GM23248 (cell line): ENCODE measurements at regions not wholly inside any gene's neighbourhood (a gene's known extent, or its start where the extent isn't known, plus 50 kb on each side); places are given as distances from the start of the nearest gene placed in this dataset.
"Not testable (repeated sequence)": the region's sequence is repeated elsewhere in the genome, so short reads cannot be mapped to it uniquely, and the experiment has no call there.

Experiments used
- DNase-seq: peaks from one replicate; pipeline ENCODE4 v3.0.0-alpha.2; 2015
- H2AFZ ChIP-seq: fragments of 200-600 bp; sonication (generic); 2 replicates; pipeline ENCODE4 v1.6.1; 2016; ENCODE audit warnings: antibody characterized with exemption
- H3F3A ChIP-seq: fragments of 200-600 bp; sonication (generic); 2 replicates; pipeline ENCODE4 v1.6.1; 2016; ENCODE audit warnings: mild to moderate bottlenecking, antibody characterized with exemption, mixed run types; ENCODE audit not compliant: insufficient read depth
- H3K27ac ChIP-seq: fragments of 200-600 bp; sonication (generic); 2 replicates; pipeline ENCODE4 v1.5.1; 2016; ENCODE audit warnings: mild to moderate bottlenecking
- H3K27me3 ChIP-seq: fragments of 200-600 bp; sonication (generic); replicated peaks from 2 replicates; pipeline ENCODE4 v1.6.1; 2016; ENCODE audit warnings: mild to moderate bottlenecking; ENCODE audit not compliant: insufficient read depth
- H3K36me3 ChIP-seq: fragments of 200-600 bp; sonication (generic); 2 replicates; pipeline ENCODE4 v1.6.1; 2016; ENCODE audit warnings: low read depth, mild to moderate bottlenecking
- H3K4me1 ChIP-seq: fragments of 200-600 bp; sonication (generic); 2 replicates; pipeline ENCODE4 v1.6.1; 2016; ENCODE audit warnings: mild to moderate bottlenecking; ENCODE audit not compliant: insufficient read depth
- H3K4me2 ChIP-seq: fragments of 200-600 bp; sonication (generic); one replicate; pipeline ENCODE4 v1.6.1; 2016; ENCODE audit warnings: mild to moderate bottlenecking; ENCODE audit not compliant: unreplicated experiment
- H3K4me3 ChIP-seq: fragments of 200-600 bp; sonication (generic); 2 replicates; pipeline ENCODE4 v1.5.1; 2016; ENCODE audit warnings: mild to moderate bottlenecking
- H3K79me2 ChIP-seq: fragments of 200-600 bp; sonication (generic); 2 replicates; pipeline ENCODE4 v1.6.1; 2016; ENCODE audit warnings: mild to moderate bottlenecking; ENCODE audit not compliant: insufficient read depth
- H3K9ac ChIP-seq: fragments of 200-600 bp; sonication (generic); 2 replicates; pipeline ENCODE4 v1.6.1; 2016; ENCODE audit warnings: mild to moderate bottlenecking
- H3K9me2 ChIP-seq: fragments of 200-600 bp; sonication (generic); 2 replicates; pipeline ENCODE4 v1.6.1; 2016; ENCODE audit warnings: mixed run types, mild to moderate bottlenecking, moderate library complexity; ENCODE audit not compliant: insufficient read depth
- H3K9me3 ChIP-seq: fragments of 200-600 bp; sonication (generic); one replicate; pipeline ENCODE4 v1.6.1; 2017; ENCODE audit warnings: low read depth
- H4K20me1 ChIP-seq: fragments of 200-600 bp; sonication (generic); 2 replicates; pipeline ENCODE4 v1.6.0; 2016; ENCODE audit not compliant: insufficient read depth
- EZH2 ChIP-seq: fragments of 200-600 bp; sonication (generic); IDR thresholded peaks from 2 replicates; pipeline ENCODE4 v1.6.1; 2018; ENCODE audit warnings: antibody characterized with exemption, mild to moderate bottlenecking; ENCODE audit not compliant: insufficient read depth, poor library complexity, severe bottlenecking
- EZH2phosphoT487 ChIP-seq: fragments of 200-600 bp; sonication (generic); IDR thresholded peaks from 2 replicates; pipeline ENCODE4 v1.6.1; 2018; ENCODE audit warnings: antibody characterized with exemption, moderate library complexity, mild to moderate bottlenecking, low read depth; ENCODE audit not compliant: insufficient read depth
- WGBS, 2 experiments: methylation state at CpG; one replicate each; pipeline ENCODE4 v1.1.6; 2015 to 2017; ENCODE audit warnings: low lambda C conversion rate in 2 of 2, low coverage in 1 of 2; ENCODE audit errors: missing lambda C conversion rate in 2 of 2; 5-methylcytosine and 5-hydroxymethylcytosine counted together
- in situ Hi-C: fragments of 300-500 bp; cut with MboI; formaldehyde crosslinking; loops from 2 replicates; pipeline ENCODE4 v1.15.0; 2020

DNA sequence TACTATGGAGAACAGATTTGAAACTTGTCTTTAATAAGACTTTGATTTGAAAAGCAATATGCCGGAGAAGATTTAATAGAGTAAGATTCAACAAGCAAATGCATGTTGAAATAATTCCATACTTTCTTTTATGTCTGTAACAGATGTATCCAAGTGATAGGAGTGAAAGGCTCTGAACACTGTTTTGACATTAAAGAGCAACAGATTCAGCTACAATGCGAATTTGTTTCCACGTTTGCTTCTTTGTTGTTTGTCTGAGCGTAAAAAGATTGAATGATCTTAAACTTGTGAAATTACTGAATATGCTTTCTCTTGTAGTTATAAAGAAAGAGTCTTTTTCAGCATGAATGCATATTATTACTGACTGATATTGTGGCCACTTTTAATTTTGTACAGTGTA lies 2612.9 kb downstream of the PCDH9 start:
- WGBS, 2 experiments: 51 to 55% methylated on average over 4 of the region's 4 CpGs
- Histone ChIP-seq H3K4me2 (no peak overlapping the region), H4K20me1 (no peaks in the 10 kb centered on the region), H3K27ac (no peak overlapping the region), H3K4me1 (no peaks in the 10 kb centered on the region), H3K9me2 (no peaks in the 10 kb centered on the region), H3K9ac (no peak overlapping the region), H3K79me2 (no peaks in the 10 kb centered on the region), H2AFZ (no peak overlapping the region), H3K36me3 (no peaks in the 10 kb centered on the region), H3K9me3 (no peaks in the 10 kb centered on the region), H3K4me3 (no peak overlapping the region), H3F3A (no peaks in the 10 kb centered on the region), H3K27me3 (no peaks in the 10 kb centered on the region)
- in situ Hi-C loops: no loop called here
- no peak for DNase-seq
- TF ChIP-seq EZH2phosphoT487 (no peak), EZH2 (no peak)

DNA sequence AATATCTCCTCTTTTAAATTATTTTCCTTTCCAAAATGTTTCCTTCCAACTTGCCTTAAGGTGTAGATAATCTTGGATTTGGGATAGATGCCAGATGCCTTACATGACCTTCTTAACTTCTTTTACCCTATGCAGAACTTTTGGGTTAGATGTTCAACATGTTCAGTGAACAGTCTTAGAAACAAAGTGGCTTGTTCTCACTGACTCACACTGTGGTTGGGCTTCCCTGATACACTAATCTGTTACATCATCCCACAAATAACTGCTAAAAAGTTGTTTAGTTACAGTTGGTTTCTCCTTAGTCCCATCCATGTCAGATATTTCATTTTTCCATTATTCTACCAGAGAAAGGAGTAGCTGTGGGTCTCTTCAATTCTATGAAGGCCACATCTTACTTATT lies 2638.2 kb downstream of the PCDH9 start:
- Histone ChIP-seq H3K4me3 (no peak overlapping the region), H3K9ac (no peak overlapping the region), H3K9me3 (no peaks in the 10 kb centered on the region), H3K36me3 (no peaks in the 10 kb centered on the region), H3K27me3 (no peaks in the 10 kb centered on the region), H3K4me1 (no peaks in the 10 kb centered on the region), H3K9me2 (peaks cover 4% of the 10 kb centered on the region; the same call in 1 of the 2 replicates), H3K79me2 (no peaks in the 10 kb centered on the region), H2AFZ (no peak overlapping the region), H3K4me2 (no peak overlapping the region), H3K27ac (no peak overlapping the region), H4K20me1 (no peaks in the 10 kb centered on the region), H3F3A (no peaks in the 10 kb centered on the region)
- peak; percentile 44 for DNase-seq
- no peak for TF ChIP-seq EZH2phosphoT487
- TF ChIP-seq EZH2: no peak
- in situ Hi-C loops: no loop called here

DNA sequence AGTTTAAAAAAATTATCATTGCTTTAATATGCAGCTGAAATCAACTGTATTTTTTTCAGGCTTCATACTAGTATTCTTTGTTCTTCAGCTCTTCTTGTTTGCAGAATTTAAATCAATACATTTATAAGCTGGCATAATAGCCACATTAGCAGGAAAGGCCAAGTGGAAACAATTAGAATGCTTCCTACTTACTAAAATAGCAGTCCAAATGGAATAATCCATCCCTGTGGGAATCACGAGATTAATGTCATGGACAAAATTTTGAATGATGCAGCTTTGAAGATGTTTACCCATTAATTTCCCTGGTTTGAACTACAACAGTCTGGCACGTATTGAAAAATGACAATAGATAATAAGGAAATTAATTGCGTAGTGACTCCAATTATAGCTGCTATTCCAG lies 2650.8 kb downstream of the PCDH9 start:
- Histone ChIP-seq H3K4me3 (no peak overlapping the region), H3K27ac (no peak overlapping the region), H3K4me2 (no peak overlapping the region), H3K9me2 (no peaks in the 10 kb centered on the region), H4K20me1 (no peaks in the 10 kb centered on the region), H3K4me1 (no peaks in the 10 kb centered on the region), H3K27me3 (no peaks in the 10 kb centered on the region), H3K9me3 (no peaks in the 10 kb centered on the region), H3F3A (no peaks in the 10 kb centered on the region), H3K9ac (no peak overlapping the region), H3K79me2 (no peaks in the 10 kb centered on the region), H2AFZ (no peak overlapping the region), H3K36me3 (no peaks in the 10 kb centered on the region)
- TF ChIP-seq EZH2phosphoT487: no peak
- TF ChIP-seq EZH2: no peak
- in situ Hi-C loops: no loop called here
- no peak for DNase-seq
- WGBS, 2 experiments: 3 to 7% methylated on average over 3 of the region's 3 CpGs

DNA sequence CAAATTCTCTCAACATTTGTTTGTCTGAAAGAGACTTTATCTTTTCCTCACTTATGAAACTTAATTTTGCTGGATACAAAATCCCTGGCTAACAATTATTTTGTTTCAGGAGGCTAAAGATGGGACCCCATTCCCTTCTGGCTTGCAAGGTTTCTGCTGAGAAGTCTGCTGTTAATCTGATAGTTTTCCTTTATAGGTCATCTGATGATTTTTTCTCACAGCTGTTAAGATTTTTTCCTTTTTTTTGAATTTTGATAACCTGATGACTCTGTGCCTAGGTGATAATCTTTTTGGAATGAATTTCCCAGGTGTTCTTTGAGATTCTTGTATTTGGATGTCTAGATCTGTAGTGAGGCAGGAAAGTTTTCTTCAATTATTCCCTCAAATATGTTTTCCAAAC lies 2661.4 kb downstream of the PCDH9 start:
- H3K4me2 ChIP-seq: no peak overlapping the region
- no peaks in the 10 kb centered on the region for H3K9me2 ChIP-seq
- no peaks in the 10 kb centered on the region for H4K20me1 ChIP-seq
- no peaks in the 10 kb centered on the region for H3K4me1 ChIP-seq
- DNase-seq: no peak
- H3K27ac ChIP-seq: no peak overlapping the region
- H3K9me3 ChIP-seq: no peaks in the 10 kb centered on the region
- in situ Hi-C loops: no loop called here
- H3K9ac ChIP-seq: no peak overlapping the region
- H3K27me3 ChIP-seq: no peaks in the 10 kb centered on the region
- H3K4me3 ChIP-seq: no peak overlapping the region
- H2AFZ ChIP-seq: no peak overlapping the region
- H3K79me2 ChIP-seq: no peaks in the 10 kb centered on the region
- H3K36me3 ChIP-seq: no peaks in the 10 kb centered on the region
- H3F3A ChIP-seq: no peaks in the 10 kb centered on the region
- no peak for TF ChIP-seq EZH2
- no peak for TF ChIP-seq EZH2phosphoT487

DNA sequence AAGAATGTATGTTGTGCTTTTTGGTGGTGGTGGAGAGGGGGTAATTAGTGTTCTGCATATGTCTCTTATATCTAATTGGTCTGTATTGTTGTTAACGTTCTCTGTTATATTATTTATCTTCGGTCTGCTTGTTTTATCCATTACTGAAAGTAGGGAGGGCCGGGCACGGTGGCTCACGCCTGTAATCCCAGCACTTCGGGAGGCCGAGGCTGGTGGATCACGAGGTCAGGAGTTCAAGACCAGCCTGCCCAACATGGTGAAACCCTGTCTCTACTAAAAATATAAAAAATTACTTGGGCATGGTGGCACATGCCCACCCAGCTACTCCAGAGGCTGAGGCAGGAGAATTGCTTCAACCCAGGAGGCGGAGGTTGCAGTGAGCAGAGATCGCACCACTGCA lies 2672.1 kb downstream of the PCDH9 start:
- H3K4me3 ChIP-seq, H3K4me2 ChIP-seq, H3K79me2 ChIP-seq, in situ Hi-C loops, H3K36me3 ChIP-seq, H3K27ac ChIP-seq, H4K20me1 ChIP-seq, H2AFZ ChIP-seq, H3K9me3 ChIP-seq, H3K9ac ChIP-seq, H3K9me2 ChIP-seq, H3F3A ChIP-seq, H3K27me3 ChIP-seq, DNase-seq: not testable (repeated sequence)
- peaks cover 14% of the 10 kb centered on the region for H3K4me1 ChIP-seq
- 89 to 91% methylated on average over 10 of the region's 10 CpGs for WGBS, 2 experiments
